ENCODE measurements at regions not wholly inside any gene's neighbourhood (a gene's known extent, or its start where the extent isn't known, plus 50 kb on each side); places are given as distances from the start of the nearest gene placed in this dataset.

GRCh38 chr13:65901723-65902122, 1328.4 kb downstream of the PCDH9 start:
- TF ChIP-seq, protein P1, sequence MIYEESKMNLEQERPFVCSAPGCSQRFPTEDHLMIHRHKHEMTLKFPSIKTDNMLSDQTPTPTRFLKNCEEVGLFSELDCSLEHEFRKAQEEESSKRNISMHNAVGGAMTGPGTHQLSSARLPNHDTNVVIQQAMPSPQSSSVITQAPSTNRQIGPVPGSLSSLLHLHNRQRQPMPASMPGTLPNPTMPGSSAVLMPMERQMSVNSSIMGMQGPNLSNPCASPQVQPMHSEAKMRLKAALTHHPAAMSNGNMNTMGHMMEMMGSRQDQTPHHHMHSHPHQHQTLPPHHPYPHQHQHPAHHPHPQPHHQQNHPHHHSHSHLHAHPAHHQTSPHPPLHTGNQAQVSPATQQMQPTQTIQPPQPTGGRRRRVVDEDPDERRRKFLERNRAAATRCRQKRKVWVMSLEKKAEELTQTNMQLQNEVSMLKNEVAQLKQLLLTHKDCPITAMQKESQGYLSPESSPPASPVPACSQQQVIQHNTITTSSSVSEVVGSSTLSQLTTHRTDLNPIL (CRISPR knock-in tag; IDR thresholded peaks at IDR 0.05; ENCODE audit: low read depth): no peak
- TF ChIP-seq CSRNP3 (CRISPR knock-in tag; IDR thresholded peaks at IDR 0.05): no peak
- TF ChIP-seq OSR1 (CRISPR knock-in tag; IDR thresholded peaks at IDR 0.05): no peak
- no peak for TF ChIP-seq ZFP3 (CRISPR knock-in tag; IDR thresholded peaks at IDR 0.05)
- TF ChIP-seq PPARA (CRISPR knock-in tag; IDR thresholded peaks at IDR 0.05; ENCODE audit: borderline replicate concordance): no peak
